ENCODE measurements at regions not wholly inside any gene's neighbourhood (a gene's known extent, or its start where the extent isn't known, plus 50 kb on each side); places are given as distances from the start of the nearest gene placed in this dataset.
"Not testable (repeated sequence)": the region's sequence is repeated elsewhere in the genome, so short reads cannot be mapped to it uniquely, and the experiment has no call there.

DNA sequence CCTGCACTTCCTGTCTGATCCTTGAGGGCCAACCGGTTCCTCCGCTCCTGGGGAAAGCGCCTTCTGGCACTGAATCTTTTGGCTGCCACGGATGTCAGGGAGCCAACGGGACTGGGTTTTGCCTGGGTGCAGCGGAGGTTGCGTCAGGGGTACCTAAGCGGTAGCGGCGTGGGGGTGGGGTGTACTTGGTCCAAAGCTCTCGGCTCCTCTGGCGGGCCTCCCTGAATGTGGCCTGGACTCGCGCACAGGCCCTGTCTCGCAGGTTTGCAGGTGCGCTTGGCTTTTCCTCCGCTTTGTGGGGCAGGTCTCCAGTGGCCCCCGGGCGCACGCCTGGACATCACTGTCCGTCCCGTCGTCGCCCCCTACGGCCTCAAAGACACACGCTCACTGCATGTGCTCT, 1410.1 kb upstream of the PCDH10 start:
- H3K4me3 ChIP-seq, H3K27me3 ChIP-seq, H3K9me3 ChIP-seq, H3K4me1 ChIP-seq, H3K27ac ChIP-seq, ATAC-seq, H3K36me3 ChIP-seq: not testable (repeated sequence)
- whole genome bisulfite sequencing, 2 donors (ENCODE audit: low coverage in 1 of 2) = no CpG with 5 or more reads among the region's 26 CpGs

DNA sequence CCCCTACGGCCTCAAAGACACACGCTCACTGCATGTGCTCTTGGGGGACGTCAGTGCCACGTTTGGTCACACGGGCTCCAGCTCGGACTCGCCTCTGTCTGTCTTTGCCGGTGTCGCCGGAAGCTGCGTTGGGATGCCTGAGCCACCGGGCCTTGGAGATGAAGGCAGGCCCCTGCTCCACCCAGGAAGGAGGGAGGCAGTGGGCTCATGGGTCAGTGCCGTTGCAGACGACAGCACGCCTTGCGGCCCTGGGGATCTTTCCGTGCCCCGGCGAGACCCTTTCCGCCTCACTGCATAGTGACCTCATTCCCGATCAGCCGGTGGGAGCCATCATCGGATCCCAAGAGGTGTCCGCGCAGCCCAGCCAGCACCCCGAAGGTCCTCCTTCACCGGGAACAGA, 1407.3 kb upstream of the PCDH10 start:
- not testable (repeated sequence) for H3K27me3 ChIP-seq, H3K9me3 ChIP-seq, ATAC-seq, H3K4me1 ChIP-seq, H3K27ac ChIP-seq, H3K36me3 ChIP-seq, H3K4me3 ChIP-seq
- no CpG with 5 or more reads among the region's 27 CpGs for WGBS, 2 donors (ENCODE audit: low coverage in 1 of 2)

DNA sequence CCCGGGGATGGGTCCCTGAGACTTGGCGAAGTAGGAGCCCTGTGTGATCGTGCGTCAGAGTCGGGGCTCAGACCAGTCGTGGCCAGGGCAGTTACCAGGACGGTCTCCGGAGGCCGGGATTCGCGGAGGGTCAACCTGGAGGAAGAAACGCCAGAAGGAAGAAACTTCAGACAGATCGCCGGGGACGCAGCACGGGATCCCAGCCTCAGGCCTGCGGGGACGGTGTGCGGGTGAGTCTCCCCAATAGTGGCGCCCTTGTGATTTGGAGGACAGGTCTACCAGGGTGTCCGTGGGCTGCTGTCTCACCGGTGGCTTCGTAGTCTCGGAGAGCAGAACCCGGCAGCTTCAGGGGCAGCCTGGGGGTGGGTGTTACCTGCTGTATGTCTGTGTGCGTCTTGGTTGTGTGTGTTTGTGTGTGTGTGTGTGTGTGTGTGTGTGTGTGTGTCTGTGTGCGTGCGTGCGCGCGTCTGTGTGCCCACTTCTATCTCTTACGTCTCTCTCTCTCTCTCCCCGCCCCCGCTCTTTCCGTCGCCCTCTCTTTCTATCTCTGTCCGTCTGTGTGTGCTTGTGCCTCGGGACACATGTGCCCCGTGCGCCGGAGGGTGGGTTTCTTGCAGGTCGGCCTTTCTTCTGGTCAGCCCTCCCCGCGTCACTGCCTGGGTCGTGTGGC, 1406.4 kb upstream of the PCDH10 start:
- H3K27ac ChIP-seq, ATAC-seq, H3K36me3 ChIP-seq, H3K9me3 ChIP-seq, H3K4me3 ChIP-seq, H3K27me3 ChIP-seq, H3K4me1 ChIP-seq: not testable (repeated sequence)
- 91% methylated on average over 34 of the region's 45 CpGs; no CpG with 5 or more reads in 1 of the 2 donors for WGBS, 2 donors (ENCODE audit: low coverage in 1 of 2)

DNA sequence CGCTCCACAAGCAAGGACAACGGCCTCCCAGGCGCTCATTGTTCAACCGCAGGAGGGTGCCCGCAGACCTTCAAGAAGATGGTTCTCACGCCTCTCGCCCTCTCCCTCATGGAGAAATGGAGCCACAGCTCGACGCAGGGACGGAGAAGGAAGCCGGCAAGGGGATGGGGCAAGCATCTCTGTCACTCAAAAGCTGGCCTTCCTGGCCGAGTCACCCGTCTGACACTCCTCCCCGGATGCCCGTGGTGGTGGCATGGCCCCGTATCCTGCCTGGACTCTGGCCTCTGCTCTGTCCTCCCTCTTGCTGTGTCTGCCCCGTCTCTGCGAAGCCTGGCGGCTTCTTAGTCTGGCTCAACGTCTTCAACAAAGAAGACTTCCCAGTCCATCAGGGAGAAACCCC, 1405.7 kb upstream of the PCDH10 start:
- ATAC-seq, H3K27me3 ChIP-seq, H3K27ac ChIP-seq, H3K4me3 ChIP-seq, H3K4me1 ChIP-seq, H3K36me3 ChIP-seq, H3K9me3 ChIP-seq: not testable (repeated sequence)
- whole genome bisulfite sequencing, 2 donors (ENCODE audit: low coverage in 1 of 2) = 93% methylated on average over 11 of the region's 20 CpGs; no CpG with 5 or more reads in 1 of the 2 donors

DNA sequence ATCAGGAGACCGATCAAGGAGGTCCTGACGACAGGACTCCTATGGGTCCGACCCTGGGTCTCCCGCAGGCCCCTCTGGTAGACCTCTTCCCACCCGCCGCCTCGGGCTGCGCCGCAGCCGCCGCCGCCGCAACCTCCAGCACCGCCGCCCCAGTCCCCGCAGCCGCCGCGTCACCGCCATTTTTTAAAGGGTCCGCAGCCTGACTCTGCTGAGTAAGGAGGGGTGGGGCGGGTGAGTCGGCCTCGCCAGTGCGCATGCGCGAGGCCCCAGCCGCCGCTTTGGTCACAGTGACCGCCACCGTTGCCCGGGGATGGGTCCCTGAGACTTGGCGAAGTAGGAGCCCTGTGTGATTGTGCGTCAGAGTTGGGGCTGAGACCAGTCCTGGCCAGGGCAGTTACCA, 1401.9 kb upstream of the PCDH10 start:
- not testable (repeated sequence) for H3K27ac ChIP-seq, H3K4me1 ChIP-seq, H3K36me3 ChIP-seq, H3K9me3 ChIP-seq, H3K27me3 ChIP-seq, ATAC-seq, H3K4me3 ChIP-seq
- WGBS, 2 donors (ENCODE audit: low coverage in 1 of 2) = no CpG with 5 or more reads among the region's 34 CpGs

DNA sequence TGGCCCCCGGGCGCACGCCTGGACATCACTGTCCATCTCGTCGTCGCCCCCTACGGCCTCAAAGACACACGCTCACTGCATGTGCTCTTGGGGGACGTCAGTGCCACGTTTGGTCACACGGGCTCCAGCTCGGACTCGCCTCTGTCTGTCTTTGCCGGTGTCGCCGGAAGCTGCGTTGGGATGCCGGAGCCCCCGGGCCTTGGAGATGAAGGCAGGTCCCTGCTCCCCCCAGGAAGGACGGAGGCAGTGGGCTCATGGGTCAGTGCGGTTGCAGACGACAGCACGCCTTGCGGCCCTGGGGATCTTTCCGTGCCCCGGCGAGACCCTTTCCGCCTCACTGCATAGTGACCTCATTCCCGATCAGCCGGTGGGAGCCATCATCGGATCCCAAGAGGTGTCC, 1399.9 kb upstream of the PCDH10 start:
- WGBS, 2 donors (ENCODE audit: low coverage in 1 of 2) = no CpG with 5 or more reads among the region's 31 CpGs
- not testable (repeated sequence) for H3K4me1 ChIP-seq

DNA sequence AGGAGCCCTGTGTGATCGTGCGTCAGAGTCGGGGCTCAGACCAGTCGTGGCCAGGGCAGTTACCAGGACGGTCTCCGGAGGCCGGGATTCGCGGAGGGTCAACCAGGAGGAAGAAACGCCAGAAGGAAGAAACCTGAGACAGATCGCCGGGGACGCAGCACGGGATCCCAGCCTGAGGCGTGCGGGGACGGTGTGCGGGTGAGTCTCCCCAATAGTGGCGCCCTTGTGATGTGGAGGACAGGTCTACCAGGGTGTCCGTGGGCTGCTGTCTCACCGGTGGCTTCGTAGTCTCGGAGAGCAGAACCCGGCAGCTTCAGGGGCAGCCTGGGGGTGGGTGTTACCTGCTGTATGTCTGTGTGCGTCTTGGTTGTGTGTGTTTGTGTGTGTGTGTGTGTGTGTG, 1399.1 kb upstream of the PCDH10 start:
- H3K4me3 ChIP-seq, H3K27me3 ChIP-seq, H3K27ac ChIP-seq, ATAC-seq, H3K4me1 ChIP-seq, H3K9me3 ChIP-seq, H3K36me3 ChIP-seq: not testable (repeated sequence)
- 89% methylated on average over 23 of the region's 25 CpGs; no CpG with 5 or more reads in 1 of the 2 donors for WGBS, 2 donors (ENCODE audit: low coverage in 1 of 2)

More for the DNA sequence above, 1399.9 kb upstream of the PCDH10 start:
- H3K4me3 ChIP-seq, H3K27me3 ChIP-seq, H3K36me3 ChIP-seq, ATAC-seq, H3K9me3 ChIP-seq, H3K27ac ChIP-seq: not testable (repeated sequence)

DNA sequence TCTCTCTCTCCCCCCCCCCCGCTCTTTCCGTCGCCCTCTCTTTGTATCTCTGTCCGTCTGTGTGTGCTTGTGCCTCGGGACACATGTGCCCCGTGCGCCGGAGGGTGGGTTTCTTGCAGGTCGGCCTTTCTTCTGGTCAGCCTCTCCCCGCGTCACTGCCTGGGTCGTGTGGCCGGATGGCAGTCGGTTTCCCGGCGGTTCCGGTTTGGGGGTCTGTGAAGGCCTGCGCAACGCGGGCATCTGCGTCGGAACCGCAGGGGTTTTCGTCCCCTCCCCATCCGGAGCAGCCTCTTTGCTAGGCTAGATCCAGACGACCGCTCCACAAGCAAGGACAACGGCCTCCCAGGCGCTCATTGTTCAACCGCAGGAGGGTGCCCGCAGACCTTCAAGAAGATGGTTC, 1398.6 kb upstream of the PCDH10 start:
- H3K36me3 ChIP-seq, H3K4me1 ChIP-seq, H3K27ac ChIP-seq, H3K27me3 ChIP-seq, H3K9me3 ChIP-seq, ATAC-seq, H3K4me3 ChIP-seq: not testable (repeated sequence)
- 93% methylated on average over 25 of the region's 31 CpGs; no CpG with 5 or more reads in 1 of the 2 donors for WGBS, 2 donors (ENCODE audit: low coverage in 1 of 2)

DNA sequence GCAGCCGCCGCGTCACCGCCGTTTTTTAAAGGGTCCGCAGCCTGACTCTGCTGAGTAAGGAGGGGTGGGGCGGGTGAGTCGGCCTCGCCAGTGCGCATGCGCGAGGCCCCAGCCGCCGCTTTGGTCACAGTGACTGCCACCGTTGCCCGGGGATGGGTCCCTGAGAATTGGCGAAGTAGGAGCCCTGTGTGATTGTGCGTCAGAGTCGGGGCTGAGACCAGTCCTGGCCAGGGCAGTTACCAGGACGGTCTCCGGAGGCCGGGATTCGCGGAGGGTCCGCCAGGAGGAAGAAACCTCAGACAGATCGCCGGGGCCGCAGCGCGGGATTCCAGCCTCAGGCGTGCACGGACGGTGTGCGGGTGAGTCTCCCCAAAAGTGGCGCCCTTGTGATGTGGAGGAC, 1386.9 kb upstream of the PCDH10 start:
- H3K9me3 ChIP-seq, H3K27me3 ChIP-seq, ATAC-seq, H3K4me1 ChIP-seq, H3K4me3 ChIP-seq, H3K27ac ChIP-seq, H3K36me3 ChIP-seq: not testable (repeated sequence)
- no CpG with 5 or more reads among the region's 35 CpGs for WGBS, 2 donors (ENCODE audit: low coverage in 1 of 2)

DNA sequence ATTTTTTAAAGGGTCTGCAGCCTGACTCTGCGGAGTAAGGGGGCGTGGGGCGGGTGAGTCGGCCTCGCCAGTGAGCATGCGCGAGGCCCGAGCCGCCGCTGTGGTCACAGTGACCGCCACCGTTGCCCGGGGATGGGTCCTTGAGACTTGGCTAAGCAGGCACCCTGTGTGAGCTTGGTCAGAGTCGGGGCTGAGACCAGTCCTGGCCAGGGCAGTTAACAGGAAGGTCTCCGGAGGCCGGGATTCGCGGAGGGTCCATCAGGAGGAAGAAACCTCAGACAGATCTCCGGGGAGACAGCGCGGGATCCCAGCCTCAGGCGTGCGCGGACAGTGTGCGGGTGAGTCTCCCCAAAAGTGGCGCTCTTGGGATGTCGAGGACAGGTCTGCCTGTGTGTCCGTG, 1384.4 kb upstream of the PCDH10 start:
- no peak for ATAC-seq
- Histone ChIP-seq H3K27me3 (no peaks in the 10 kb centered on the region), H3K4me1 (no peaks in the 10 kb centered on the region), H3K36me3 (no peaks in the 10 kb centered on the region), H3K4me3 (no peak overlapping the region), H3K9me3 (no peaks in the 10 kb centered on the region), H3K27ac (no peak overlapping the region)
- TF ChIP-seq POLR2A (IDR thresholded peaks at IDR 0.05) = no peak
- TF ChIP-seq EP300 (IDR thresholded peaks at IDR 0.05) = no peak
- TF ChIP-seq POLR2AphosphoS5 (IDR thresholded peaks at IDR 0.05) = no peak
- no CpG with 5 or more reads among the region's 28 CpGs for WGBS, 2 donors (ENCODE audit: low coverage in 1 of 2)

DNA sequence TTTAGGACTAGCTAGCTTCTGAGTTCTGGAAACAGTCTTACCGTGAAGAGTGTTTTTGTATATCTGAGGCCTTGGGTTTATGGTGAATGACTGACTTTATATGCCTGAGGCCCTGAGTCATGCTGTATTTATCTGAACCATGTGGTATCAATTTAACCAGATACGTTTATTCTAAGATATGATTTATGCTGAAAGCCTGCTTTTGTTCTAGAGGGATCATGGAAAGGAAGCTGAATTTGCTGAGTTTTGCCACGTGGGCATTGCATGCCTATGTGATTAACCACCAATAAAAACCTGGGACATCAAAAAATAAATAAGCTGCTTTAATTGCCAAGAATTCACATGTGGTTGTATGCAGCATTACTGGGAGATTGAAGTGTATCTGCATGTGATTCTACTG, 1374.7 kb upstream of the PCDH10 start:
- ATAC-seq, H3K9me3 ChIP-seq, H3K4me1 ChIP-seq, H3K36me3 ChIP-seq, H3K27ac ChIP-seq, H3K27me3 ChIP-seq, H3K4me3 ChIP-seq: not testable (repeated sequence)
- 19 to 44% methylated on average over 2 to 3 of the region's 3 CpGs for WGBS, 2 donors (ENCODE audit: low coverage in 1 of 2)

DNA sequence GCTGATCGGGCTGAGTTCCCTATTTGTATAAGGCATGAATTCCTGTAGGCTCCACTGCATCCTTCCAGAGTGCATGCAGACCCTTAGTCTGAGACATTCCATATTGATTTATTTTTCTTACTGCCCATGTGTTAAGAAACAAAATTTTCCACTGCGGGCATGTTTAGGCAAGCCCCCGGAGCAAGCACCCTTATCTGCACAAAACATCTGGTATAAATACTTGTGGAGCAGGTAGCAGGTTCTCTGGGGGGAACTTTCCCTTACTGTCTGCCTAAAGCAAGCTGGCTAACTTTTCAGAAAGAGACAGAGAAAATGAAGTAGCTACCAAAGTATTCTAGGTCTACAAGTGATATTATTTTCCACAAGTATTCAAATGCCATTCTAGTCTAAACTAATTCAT, 1338.5 kb upstream of the PCDH10 start:
- H3K4me1 ChIP-seq, ATAC-seq, H3K4me3 ChIP-seq, H3K36me3 ChIP-seq, H3K9me3 ChIP-seq, H3K27ac ChIP-seq, H3K27me3 ChIP-seq: not testable (repeated sequence)
- 37 to 38% methylated on average over 2 to 3 of the region's 3 CpGs for WGBS, 2 donors (ENCODE audit: low coverage in 1 of 2)

All from gastroesophageal sphincter (tissue), 4 donors.